GM18867 (cell line): ENCODE measurements at regions not wholly inside any gene's neighbourhood (a gene's known extent, or its start where the extent isn't known, plus 50 kb on each side); places are given as distances from the start of the nearest gene placed in this dataset.
A peak's percentile ranks its signal among the peaks of the same experiment; 100 is the strongest.
"Not testable (repeated sequence)": the region's sequence is repeated elsewhere in the genome, so short reads cannot be mapped to it uniquely, and the experiment has no call there.

Experiments used
- ATAC-seq: cut with Tn5 transposase; IDR thresholded peaks from one replicate; pipeline ENCODE4 v1.9.1; 2021; ENCODE audit warnings: mild to moderate bottlenecking, moderate library complexity; ENCODE audit not compliant: unreplicated experiment

GRCh38 chr12:97616946-97617345 lies 154.3 kb downstream of the RMST start:
- ATAC-seq = no peak

- ATAC-seq = no peak
These were observed 166.4 kb downstream of the RMST start for GRCh38 chr12:97628962-97629361.

DNA sequence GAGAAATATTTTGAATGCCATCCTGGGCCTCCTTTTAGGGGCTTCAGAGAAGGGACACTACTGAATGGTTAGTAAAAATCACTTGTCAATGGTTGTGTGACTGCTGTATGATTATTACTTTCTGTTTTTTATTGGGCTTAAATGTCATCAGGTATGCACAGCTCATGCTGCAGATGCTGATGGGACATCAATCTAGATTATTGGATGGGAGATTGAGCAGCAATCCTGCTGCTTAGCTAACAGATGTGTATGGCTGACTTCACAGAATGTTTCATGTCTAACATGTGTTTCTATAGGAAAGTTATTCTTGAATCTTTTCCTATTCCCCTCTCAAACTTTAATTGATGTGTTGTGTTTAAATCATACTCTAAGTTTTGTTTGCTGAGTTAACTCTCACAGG lies 166.8 kb downstream of the RMST start:
- no peak for ATAC-seq

- ATAC-seq = no peak
These were observed 167.8 kb downstream of the RMST start for GRCh38 chr12:97630356-97630755.

DNA sequence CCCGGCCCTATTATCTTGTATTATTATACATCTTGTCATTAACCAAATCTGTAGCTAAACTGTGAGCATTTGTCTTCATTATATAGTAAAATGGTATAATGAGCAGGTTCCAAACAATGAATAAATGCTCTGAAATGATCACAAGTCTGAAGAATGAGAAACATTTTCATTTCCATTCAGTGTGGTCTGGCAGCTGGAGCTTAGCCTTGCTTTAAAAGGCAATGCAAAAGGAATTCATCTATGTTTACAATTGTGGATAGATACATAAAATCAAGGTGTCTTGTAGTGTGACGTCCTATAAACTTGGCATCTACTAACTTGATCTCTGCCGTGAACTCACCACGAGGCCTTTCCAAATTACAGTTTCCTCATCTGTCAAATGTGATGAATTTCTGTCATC lies 168.3 kb downstream of the RMST start:
- ATAC-seq = no peak

- ATAC-seq = no peak
These were observed 175.2 kb downstream of the RMST start for GRCh38 chr12:97637770-97638169.

- ATAC-seq = no peak
These were observed 176.1 kb downstream of the RMST start for GRCh38 chr12:97638739-97639138.

DNA sequence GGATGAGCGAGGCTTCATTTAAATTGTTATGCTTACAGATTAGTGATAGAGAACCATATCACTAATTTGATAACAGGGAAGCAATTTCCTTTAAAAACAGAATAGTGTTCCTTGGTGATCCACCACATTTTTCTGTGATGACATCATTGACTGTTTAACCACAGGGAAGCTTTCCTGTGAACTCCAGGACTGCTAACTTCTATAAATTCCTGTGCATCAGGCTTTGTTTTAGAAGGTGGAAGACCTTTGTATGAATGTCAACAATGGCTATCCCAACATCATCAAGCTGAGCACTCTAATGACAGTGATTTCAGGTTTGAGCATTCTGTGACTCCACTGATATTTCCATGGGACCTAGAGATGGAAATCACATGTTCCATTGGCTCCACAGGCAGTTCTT lies 177.1 kb downstream of the RMST start:
- no peak for ATAC-seq

DNA sequence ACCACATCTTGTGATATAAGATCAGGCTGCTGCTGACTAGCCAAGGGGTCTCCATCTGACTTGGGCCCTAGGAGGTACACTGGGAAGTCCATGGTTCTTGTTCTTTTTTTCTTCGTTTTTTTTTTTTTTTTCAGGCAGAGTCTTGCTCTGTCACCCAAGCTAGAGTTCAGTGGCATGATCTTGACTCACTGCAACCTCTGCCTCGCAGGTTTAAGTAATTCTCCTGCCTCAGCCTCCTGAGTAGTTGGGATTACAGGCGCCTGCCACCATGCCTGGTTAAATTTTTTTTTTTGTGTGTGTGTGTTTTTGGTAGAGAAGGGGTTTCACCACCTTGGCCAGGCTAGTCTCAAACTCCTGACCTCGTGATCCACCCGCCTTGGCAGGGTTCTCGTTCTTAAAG lies 178.2 kb downstream of the RMST start:
- ATAC-seq = no peak

- ATAC-seq = no peak
These were observed 180.3 kb downstream of the RMST start for GRCh38 chr12:97642911-97643310.

DNA sequence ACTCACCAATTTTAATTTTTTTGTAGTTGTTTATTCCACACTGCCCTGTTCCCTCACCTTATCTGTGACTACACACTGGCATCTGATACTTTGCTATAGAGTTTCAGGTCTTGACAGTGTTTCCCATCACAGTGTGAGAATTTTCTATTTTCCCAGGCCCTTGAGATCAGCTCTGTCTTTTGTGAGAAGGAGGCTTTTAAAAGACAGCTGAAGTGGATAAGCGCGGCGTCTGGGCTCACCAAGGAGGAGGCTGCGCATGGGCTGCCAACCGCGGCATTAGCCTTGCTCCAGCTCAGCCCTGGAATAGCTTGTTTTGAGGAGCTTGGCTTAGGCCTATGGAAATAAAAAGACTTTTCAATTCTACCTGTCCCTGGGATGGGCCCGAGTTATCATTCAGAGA lies 181.3 kb downstream of the RMST start:
- no peak for ATAC-seq

GRCh38 chr12:97645726-97646125 lies 183.1 kb downstream of the RMST start:
- ATAC-seq = no peak

DNA sequence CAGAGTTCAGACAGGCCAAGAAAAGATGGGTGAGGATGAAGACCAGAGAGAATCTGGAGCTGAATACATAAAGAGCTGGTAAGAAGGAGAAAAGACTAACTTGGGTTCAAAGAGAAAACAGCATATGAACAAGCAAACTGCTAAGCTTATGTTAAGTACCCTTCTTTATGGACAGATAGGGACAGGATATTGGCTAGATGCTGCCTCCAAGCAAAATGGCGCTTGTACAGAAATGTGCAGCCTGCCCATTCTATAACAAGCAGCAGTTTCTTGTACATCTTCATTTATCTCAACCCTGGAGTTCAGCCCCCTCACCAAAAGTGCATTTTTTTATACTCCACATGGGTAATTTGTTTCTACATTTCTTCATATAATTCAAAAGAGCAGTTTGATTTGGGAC lies 184.5 kb downstream of the RMST start:
- ATAC-seq = no peak

DNA sequence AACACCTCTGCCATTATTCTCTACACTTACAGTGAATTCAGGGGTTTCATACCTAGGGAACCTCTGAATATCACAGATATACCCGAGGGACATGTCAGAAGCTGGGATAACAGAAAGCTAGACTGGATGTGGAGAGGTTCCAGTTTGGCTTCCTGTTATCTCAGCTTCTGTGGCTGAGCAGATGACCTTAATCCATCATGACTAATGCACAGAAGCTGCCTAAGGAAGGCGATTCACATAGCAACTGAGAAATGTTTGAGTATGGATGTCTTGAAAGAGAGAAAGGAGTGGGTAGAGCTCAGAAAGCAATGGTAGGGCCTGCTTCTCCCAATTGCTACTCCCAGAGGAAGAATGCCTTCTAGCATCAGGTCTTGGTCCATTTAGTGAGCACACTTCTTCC lies 187.6 kb downstream of the RMST start:
- no peak for ATAC-seq

DNA sequence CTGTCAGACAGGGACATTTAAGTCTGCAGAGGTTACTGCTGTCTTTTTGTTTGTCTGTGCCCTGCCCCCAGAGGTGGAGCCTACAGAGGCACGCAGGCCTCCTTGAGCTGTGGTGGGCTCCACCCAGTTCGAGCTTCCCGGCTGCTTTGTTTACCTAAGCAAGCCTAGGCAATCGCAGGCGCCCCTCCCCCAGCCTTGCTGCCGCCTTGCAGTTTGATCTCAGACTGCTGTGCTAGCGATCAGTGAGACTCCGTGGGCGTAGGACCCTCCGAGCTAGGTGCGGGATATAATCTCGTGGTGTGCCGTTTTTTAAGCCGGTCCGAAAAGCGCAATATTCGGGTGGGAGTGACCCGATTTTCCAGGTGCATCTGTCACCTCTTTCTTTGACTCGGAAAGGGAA lies 193.9 kb downstream of the RMST start:
- not testable (repeated sequence) for ATAC-seq

DNA sequence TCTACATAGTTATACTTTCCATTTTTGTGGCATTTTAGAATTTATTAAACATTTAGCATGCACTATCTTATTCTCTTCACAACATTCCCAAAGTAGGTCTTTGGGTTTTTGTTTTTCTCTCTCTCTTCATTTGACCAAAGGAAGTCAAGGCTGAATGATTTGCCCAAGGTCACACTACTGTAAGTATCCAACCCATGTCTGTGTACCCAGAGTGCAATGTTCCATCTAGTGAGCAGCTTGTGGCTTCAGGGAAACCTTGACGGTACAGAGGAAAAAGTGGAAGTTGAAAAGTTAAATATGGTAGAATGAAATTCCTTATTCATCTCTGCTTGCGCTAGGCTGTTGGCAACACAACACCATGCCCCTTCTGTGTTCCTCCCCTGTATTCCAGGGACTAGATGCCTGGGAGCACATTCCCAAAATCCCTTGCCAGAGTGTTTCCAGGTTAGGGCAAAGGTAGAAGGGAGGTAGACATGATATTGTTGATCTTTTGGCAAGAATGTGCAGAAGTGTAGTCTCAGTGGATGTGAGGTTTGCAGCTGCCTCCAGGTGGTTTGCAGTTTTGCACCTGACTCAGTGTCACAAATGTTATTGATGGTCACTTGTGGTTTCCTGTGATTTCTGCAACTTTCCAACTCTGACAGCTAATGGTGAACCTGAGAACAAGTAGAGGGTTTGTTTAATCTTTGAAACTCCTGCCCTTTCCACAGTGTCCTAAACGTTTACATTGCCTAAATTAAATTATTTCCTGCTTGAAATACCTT lies 196.7 kb downstream of the RMST start:
- ATAC-seq = peak; percentile 90

- ATAC-seq = no peak
These were observed 203.7 kb downstream of the RMST start for GRCh38 chr12:97666263-97666662.

GRCh38 chr12:97672870-97673269 lies 210.3 kb downstream of the RMST start:
- ATAC-seq = no peak

DNA sequence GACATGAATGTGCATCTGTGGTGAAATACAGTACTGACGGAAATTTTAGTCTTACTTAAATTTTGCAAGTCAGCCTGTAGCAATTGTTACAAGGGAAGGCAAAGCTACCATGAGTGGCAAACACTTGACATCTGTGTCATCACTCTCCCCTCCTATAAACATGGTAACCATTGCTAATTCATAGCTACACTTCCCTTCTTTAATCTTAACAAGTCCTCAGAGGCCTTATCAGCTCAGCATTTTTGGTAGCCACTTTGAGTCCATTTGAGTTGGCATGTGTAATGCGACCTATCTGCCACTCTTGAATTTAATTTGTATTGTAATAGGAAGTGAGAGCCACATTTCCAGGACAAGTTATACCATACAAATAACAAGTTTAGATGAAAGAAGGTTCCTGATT lies 218.1 kb downstream of the RMST start:
- ATAC-seq = no peak

- ATAC-seq = peak; percentile 98
These were observed 219.3 kb downstream of the RMST start for GRCh38 chr12:97681612-97682504.

DNA sequence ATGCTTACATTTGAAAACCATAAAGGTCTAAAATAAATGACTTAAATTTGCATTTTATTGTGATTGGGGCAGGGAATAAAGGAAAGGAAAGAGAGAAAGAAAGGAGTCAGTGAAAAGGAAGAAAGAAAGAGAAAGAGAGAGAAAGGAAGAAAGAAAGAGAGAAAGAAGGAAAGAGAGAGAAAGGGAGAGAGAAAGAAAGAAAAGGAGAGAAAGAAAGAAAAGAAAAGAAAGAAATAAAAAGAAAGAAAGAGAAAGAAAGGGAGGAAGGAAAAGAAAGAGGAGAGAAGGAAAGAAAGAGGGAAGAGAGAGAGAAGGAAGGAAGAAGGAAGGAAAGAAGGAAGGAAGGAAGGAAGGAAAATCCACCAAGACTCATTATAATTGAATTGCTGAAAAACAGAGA lies 222.8 kb downstream of the RMST start:
- ATAC-seq = no peak

GRCh38 chr12:97701901-97702300 lies 239.3 kb downstream of the RMST start:
- ATAC-seq = no peak
